Mucosa of stomach (tissue), 1 donor: ENCODE measurements at regions not wholly inside any gene's neighbourhood (a gene's known extent, or its start where the extent isn't known, plus 50 kb on each side); places are given as distances from the start of the nearest gene placed in this dataset.

ENCODE experiments used
- H3K27me3 ChIP-seq: one replicate; pipeline ENCODE4 v1.7.0; 2013; ENCODE audit warnings: mild to moderate bottlenecking, low read length; ENCODE audit not compliant: control insufficient read depth, insufficient read depth
- H3K36me3 ChIP-seq: one replicate; pipeline ENCODE4 v1.7.0; 2013; ENCODE audit warnings: low read length; ENCODE audit not compliant: control insufficient read depth, insufficient read depth
- H3K4me1 ChIP-seq: one replicate; pipeline ENCODE4 v1.7.0; 2013; ENCODE audit warnings: mild to moderate bottlenecking, low read length; ENCODE audit not compliant: control insufficient read depth, insufficient read depth
- H3K4me3 ChIP-seq: one replicate; pipeline ENCODE4 v1.7.0; 2013; ENCODE audit warnings: low read length
- H3K9ac ChIP-seq: one replicate; pipeline ENCODE4 v1.7.0; 2013; ENCODE audit warnings: mild to moderate bottlenecking, low read length, moderate library complexity
- H3K9me3 ChIP-seq: one replicate; pipeline ENCODE4 v1.7.0; 2013; ENCODE audit warnings: mild to moderate bottlenecking, low read length, moderate library complexity; ENCODE audit not compliant: control insufficient read depth
- donor health status: Pancreatic carcinoma.

DNA sequence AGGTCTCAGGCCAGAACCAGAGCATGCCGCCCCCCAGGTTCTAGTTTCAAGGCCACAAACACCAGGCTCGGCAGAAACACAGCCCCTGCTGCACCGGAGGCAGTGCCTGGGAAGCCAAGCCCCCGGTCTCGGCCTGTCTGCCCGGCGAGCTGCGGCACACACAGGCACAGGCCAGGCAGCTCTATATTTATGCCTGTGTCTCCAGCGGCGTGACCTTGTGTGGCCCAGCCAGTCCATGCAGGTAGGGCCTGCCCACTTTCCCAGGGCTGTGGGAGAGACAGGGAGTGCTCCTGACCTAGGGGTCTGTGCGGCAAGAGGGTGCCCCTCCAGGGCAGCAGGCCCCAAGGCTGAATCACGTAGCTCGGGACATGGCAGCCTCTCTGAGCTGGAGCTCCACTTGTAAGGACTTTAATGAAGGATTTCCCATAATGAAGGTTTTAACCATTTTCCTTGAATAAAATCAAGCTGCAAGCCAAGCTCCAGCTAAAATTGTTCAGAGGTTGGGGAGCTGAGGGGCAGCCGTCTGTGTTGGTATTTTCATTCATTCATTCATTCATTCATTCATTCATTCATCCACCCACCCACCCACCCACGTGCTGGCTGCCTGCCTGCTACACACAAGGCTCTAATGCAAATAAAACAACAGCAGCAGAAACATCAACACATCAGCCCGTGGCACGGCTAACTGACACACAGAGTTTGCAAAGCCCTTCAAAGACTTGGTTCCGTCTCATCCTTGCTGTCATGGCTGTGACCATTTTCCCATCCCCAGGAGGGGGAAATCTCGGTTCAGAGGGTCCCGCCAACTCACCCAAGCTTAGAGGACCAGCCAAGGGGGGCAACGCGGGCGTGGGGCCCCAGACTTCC is 92.0 kb downstream of the RFLNA start:
- Histone ChIP-seq H3K36me3 (peaks cover 9% of the 10 kb centered on the region), H3K9ac (no peak overlapping the region), H3K9me3 (no peaks in the 10 kb centered on the region), H3K27me3 (no peaks in the 10 kb centered on the region), H3K4me3 (no peak overlapping the region), H3K4me1 (peaks cover 53% of the 10 kb centered on the region)

DNA sequence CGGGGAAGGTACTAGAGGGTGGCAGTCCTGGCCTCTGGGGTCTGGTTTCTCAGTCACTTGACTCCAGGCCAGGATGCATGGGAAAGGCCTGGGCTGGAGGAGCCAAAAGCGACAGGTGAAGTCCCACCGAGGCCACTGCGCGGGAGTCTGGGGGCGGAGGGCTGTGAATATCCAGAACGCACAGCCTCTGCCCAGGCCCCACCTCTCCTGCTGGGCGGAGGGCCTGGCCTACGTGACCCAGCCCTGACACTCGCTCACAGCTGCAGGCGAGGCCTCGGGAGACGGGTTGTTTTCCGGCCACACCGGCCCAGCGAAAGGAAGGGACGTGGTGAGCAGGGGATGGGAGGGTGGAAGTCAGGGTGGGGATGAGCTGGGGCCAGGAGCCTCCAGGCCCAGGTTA is 91.2 kb downstream of the RFLNA start:
- peaks cover 60% of the 10 kb centered on the region for H3K4me1 ChIP-seq
- no peak overlapping the region for H3K4me3 ChIP-seq
- no peaks in the 10 kb centered on the region for H3K9me3 ChIP-seq
- H3K36me3 ChIP-seq, result peaks cover 9% of the 10 kb centered on the region
- no peak overlapping the region for H3K9ac ChIP-seq
- H3K27me3 ChIP-seq, result no peaks in the 10 kb centered on the region

DNA sequence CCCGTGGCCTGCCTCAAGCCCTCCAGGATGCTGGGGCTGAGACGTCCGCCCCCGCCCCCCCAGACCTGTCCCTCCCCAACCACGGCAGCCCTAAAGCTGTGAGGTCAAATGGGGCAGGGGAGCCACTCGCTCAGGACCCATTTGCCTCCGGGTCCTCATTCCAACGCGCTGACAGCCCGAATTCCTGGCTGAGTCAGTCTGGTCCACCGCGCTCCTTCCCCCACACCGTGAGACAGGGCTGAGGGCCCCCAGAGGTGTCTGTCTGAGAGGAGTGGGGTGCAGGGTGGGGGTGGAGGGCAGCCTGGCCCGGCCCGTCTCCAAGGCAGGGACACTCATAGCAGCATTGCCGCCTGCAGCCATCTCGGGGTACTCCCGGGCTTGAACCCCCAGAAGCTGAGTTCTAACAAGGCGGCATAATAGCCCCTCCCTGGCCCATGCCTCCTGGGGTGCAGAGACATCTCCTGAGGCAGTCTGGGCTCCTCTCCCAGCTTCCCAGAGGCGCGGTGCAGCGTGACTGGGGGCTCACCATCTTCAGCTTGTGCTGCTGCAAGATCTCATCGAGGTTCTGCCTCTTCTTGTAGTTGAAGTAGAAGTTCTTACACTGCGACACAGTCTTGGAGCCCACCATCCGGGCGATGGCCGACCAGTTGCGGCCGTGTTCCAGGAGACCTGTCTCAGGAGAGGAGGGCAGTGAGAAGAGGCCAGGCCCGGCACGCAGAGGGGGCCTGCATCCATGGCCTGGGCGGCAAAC is 90.5 kb downstream of the RFLNA start:
- Histone ChIP-seq H3K27me3 (no peaks in the 10 kb centered on the region), H3K4me3 (no peak overlapping the region), H3K9ac (no peak overlapping the region), H3K4me1 (peaks cover 59% of the 10 kb centered on the region), H3K36me3 (peaks cover 9% of the 10 kb centered on the region), H3K9me3 (no peaks in the 10 kb centered on the region)

DNA sequence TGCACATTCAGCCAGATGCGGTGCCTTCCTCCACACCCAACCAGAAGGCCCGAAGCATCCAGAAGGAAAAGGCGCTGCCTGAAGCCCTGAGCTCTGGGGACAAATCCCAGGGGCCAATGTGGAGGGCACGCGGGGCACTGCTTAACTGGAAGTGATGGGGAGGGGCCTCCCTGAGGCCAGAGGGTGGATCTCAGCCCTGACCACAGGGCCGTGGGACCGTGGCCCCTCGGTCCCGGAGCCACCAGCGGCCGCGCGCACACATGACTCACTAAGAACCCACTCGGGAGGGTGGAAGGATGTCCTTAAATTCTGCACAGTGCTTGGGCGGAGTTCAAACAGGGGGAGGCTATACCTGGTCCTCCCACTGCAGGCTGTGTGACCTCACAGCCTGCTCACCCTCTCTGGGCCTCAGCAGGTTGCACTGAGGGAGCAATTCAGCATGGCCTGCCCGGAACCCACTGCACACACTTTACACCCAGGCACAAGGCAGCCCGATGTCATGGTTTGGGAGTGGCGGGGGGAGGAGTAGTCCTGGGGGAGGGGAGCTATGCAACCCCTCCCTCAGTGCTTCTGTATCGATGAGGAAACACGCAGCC is 89.5 kb downstream of the RFLNA start:
- Histone ChIP-seq H3K36me3 (peaks cover 9% of the 10 kb centered on the region), H3K27me3 (no peaks in the 10 kb centered on the region), H3K9me3 (no peaks in the 10 kb centered on the region), H3K4me3 (no peak overlapping the region), H3K4me1 (peaks cover 59% of the 10 kb centered on the region), H3K9ac (no peak overlapping the region)

DNA sequence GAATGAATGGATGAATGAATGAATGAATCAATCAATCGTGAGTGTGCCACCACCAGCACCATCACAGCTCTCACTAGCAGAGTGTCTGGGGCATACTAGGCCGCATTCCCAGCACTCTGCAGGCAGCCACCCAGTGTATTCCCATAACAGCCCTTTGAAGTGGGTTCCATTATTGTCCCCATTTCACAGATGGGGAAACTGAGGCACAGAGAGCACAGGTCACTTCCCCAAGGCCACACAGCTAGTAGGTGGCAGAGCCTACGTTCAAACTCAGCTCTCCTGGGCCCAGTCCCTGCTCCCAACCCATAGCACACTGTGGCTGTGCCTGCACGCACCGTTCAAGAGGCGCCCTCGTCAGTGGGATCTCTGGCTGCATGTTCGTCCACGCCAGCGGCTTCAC is 88.1 kb downstream of the RFLNA start:
- Histone ChIP-seq H3K4me1 (peaks cover 48% of the 10 kb centered on the region), H3K36me3 (peaks cover 9% of the 10 kb centered on the region), H3K9ac (no peak overlapping the region)

DNA sequence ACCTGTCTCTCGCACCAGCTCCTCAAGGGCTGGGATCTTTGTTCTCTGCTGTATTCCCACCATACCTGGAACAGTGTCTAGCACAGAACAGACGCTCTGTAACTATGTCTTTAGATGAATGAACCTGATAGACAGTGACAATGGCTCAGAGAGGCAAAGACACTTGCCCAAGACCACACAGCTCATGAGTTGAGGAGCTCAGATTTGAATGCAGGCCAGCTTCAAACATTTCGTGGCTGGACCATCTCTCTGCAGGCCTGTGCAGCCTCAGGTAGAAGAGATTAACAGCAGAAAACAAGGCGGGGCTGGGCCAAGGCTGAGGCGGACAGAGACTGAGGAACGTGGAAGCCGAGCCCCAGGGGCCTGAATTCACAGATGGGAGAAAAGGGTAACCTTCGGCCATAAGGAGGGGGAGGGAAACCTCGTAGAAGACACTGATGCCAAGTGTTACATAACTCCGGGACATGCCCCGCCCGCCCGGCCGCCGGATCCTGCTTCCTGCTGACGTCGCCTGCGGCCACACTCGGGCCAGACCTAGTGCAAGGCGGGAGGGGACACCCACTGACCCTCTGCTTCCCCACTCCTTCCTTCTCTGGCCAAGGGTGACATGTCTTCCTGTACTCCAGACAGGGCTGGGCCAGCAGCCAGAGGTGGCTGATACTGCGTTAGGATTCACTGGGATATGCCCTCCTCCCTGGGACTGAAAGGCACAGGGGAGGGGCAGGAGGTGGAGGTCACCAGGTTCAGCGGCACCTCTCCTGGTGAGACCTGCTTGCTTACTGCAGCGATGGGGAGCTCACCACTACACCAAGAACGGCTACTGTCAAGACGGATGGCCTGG is 86.8 kb downstream of the RFLNA start:
- no peaks in the 10 kb centered on the region for H3K9me3 ChIP-seq
- H3K36me3 ChIP-seq, result peaks cover 14% of the 10 kb centered on the region
- peaks cover 37% of the 10 kb centered on the region for H3K4me1 ChIP-seq
- peak overlapping the region; percentile 44 for H3K9ac ChIP-seq
- no peak overlapping the region for H3K4me3 ChIP-seq
- H3K27me3 ChIP-seq, result no peaks in the 10 kb centered on the region

More for the DNA sequence above, 88.1 kb downstream of the RFLNA start:
- no peak overlapping the region for H3K4me3 ChIP-seq
- no peaks in the 10 kb centered on the region for H3K9me3 ChIP-seq
- no peaks in the 10 kb centered on the region for H3K27me3 ChIP-seq

DNA sequence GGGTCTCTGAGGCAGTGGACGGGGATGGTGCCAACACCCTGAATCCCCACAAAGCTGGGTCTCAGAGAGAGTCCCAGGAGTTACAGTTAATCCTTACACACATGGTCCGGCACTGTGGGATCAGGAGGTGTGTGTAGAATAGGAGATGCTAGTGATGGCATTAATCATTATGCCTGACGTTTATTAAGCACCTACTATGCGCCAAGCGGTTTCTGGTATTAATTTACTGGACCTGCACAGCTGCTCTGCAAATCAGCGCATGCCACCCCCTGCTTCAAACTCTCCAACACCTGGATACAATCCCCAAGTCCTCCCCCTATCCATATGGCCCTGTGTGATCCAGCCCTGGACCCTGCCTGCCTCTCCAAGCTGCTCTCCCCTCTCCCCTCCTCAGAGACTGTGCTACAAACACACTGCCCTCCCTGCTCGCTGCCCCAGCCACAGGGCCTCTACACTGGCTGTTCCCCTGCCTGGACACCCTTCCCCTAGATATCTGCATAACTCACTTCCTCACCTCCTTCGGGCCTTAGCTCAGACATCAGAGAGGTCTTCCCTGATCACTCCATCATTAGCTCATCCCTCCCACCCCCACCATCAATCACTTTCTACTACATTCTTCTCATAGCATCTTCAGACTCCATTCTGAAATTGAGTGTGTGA is 86.0 kb downstream of the RFLNA start:
- Histone ChIP-seq H3K4me1 (peaks cover 30% of the 10 kb centered on the region), H3K9me3 (no peaks in the 10 kb centered on the region), H3K27me3 (no peaks in the 10 kb centered on the region), H3K36me3 (peaks cover 14% of the 10 kb centered on the region), H3K4me3 (no peak overlapping the region), H3K9ac (no peak overlapping the region)

DNA sequence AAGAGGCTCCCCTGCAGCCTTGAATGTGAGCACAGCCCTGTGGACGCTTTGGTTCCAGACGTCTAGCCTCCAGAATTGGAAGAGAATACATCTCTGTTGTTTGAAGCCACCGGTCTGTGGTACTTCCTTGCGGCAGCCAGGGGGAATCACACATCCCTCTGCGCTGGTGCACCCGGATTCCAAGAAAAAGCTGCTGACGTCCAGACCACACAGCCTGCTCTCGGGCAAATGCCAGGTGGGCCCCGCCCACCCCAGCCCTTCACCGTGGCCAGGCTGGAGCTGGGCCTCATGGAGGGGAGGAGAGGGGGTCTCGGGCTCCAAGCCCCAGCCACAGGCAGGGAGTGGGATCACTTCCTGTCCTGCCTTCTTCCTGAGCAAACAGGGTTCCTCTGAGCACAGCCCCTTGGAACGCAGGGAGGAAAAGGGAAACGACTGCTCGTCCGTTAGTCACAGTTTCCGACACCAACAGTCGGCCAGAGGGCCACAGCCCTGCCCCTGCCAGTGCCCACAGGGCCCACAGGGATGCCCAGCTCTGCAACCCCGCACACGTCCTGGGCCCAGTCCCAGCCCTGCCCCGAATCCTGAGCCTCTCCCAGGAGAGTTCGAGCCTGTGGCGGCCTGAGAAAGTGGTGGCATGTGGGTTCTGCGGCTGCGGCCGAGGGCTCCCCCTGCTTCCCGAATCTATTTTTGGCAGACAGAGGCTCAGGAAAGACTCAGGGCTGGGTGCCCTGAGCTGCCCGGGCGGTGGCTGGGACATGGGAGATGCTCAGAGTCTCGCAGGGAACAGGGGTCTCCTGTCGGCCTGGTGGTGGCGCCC is 85.3 kb downstream of the RFLNA start:
- no peak overlapping the region for H3K4me3 ChIP-seq
- peak overlapping the region; percentile 23 for H3K9ac ChIP-seq
- H3K36me3 ChIP-seq, result peaks cover 14% of the 10 kb centered on the region
- H3K9me3 ChIP-seq, result no peaks in the 10 kb centered on the region
- H3K4me1 ChIP-seq, result peaks cover 30% of the 10 kb centered on the region
- H3K27me3 ChIP-seq, result no peaks in the 10 kb centered on the region

DNA sequence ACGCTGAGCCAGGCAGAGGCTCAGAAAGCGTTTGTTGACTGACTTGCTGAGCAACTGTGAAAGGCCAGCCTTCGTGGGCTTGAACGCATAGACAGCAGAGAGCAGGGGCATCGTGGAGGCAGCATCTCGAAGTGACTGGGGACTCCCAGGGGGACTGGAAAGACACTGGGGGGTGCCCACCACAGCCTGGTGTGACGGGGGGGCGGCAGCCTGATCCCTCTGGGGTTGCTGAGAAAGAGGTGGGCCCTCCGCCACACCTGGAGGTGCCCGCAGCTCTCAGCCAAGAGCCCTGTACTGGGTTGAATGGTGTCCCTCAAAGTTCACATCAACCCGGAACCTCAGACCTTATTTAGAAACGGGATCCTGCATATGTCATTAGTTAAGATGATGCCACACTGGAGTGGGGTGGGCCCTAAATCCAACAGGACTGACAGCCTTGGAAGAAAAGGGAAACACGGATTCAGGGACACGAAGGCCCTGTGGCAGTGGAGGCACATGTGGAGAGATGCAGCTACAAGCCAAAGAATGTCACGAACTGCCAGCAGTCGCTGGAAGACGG is 84.6 kb downstream of the RFLNA start:
- peaks cover 10% of the 10 kb centered on the region for H3K36me3 ChIP-seq

DNA sequence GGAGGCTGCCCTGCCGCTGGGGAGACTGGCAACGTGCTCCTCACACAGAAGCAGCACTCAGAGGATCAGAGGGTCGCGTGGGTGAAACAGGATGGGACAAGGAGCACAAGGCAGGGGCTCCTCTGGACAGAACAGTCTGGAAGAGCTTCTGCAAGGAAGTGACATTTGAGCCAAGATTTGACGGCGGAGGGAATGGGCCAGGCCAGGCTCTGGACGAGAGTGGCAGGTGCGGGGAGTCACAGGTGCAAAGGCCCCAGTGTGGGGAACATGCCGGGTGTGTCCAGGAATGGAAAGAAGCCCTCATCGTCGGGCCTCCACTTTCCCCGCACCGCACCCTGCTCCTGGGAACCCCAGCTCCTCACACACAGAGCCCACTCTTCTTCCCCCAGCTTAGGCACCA is 84.0 kb downstream of the RFLNA start:
- Histone ChIP-seq H3K9me3 (no peaks in the 10 kb centered on the region), H3K27me3 (no peaks in the 10 kb centered on the region), H3K36me3 (peaks cover 9% of the 10 kb centered on the region), H3K4me1 (peaks cover 30% of the 10 kb centered on the region), H3K4me3 (no peak overlapping the region), H3K9ac (no peak overlapping the region)

More for the DNA sequence above, 84.6 kb downstream of the RFLNA start:
- Histone ChIP-seq H3K9me3 (no peaks in the 10 kb centered on the region), H3K27me3 (no peaks in the 10 kb centered on the region), H3K9ac (peak overlapping the region; percentile 23), H3K4me3 (no peak overlapping the region), H3K4me1 (peaks cover 30% of the 10 kb centered on the region)
